ENCODE measurements at regions not wholly inside any gene's neighbourhood (a gene's known extent, or its start where the extent isn't known, plus 50 kb on each side); places are given as distances from the start of the nearest gene placed in this dataset.
"Not testable (repeated sequence)": the region's sequence is repeated elsewhere in the genome, so short reads cannot be mapped to it uniquely, and the experiment has no call there.

GRCh38 chr3:177778633-177779032, 581.4 kb upstream of the TBL1XR1 start:
- no peak for DNase-seq (ENCODE audit: low read depth, low spot score)

GRCh38 chr3:177781686-177782161, 584.4 kb upstream of the TBL1XR1 start:
- DNase-seq (ENCODE audit: low read depth, low spot score) = peak; percentile 94

DNA sequence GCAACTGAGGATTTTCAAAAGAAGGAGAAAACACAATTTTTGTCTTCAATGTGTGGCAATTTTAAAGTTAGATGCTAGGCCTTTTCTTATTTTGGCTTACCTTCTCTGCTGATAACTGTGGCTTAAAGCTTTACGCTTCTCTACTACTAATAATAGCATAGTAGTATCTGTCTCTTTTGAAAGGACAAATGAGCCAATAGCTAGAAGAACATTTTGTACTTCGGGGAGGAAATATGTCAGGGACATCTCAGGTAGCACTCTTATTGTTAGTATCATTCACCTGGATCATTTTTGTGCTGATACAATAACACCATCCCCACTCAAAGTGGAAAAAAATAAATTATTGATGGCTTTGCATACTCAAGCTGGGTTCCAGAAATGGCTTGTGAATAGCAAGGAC, 586.1 kb upstream of the TBL1XR1 start:
- no peak for DNase-seq (ENCODE audit: low read depth, low spot score)

GRCh38 chr3:177783767-177784166, 586.5 kb upstream of the TBL1XR1 start:
- no peak for DNase-seq (ENCODE audit: low read depth, low spot score)

DNA sequence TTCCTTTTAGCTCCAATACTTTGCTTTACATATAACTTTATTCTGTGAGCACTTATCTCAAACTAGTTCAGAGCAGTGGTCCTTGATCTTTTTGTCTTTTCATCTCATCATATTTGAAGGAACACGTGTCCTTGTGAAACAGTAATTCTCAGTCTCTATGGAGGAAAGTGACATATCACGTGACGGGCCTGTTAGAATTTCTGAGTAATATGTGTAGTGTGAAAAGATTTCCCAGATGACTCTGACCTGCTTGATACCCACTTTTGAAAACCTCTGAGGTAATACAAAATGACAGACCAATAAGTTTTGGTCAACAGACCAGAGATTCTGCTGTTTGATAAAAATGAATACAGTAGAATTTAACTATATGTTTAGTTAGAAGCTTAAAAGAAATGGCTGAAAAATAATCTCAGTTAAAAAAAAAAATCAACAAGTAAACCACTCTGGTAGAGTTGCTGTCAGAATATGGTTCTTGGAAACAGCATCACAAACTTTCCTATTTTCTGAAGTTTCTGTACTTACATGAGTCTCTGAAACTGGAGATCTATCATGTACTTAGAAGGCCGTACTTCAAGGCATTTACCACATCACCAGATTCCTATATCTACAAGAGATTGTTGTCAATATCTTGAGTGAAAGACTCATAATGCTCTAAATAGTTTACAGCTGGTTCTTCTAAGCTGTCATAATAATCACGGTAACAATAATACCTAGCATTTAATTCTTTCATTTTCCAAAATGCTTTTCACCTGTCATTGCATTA, 590.2 kb upstream of the TBL1XR1 start:
- DNase-seq (ENCODE audit: low read depth, low spot score) = no peak

DNA sequence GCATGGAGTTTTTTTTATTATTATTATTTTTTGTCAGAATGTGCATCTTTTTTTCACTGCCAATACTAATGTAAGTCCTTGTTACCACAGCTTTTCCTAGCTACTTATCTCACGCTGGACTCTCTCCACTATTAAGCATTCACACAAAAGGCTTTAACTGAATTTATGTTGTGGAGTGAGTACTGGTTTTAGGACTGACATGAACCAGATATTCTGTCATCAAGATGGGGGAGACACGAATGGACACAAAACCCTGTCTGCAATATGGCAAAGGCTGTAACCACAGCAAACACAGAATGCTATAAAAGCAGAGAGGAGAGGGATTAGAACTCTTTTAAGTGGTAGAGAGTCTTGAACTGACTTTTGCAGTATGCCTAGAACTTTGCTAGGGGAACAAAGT, 592.2 kb upstream of the TBL1XR1 start:
- no peak for DNase-seq (ENCODE audit: low read depth, low spot score)

- DNase-seq (ENCODE audit: low read depth, low spot score) = no peak
Observed at GRCh38 chr3:177792311-177793030, 595.2 kb upstream of the TBL1XR1 start.

GRCh38 chr3:177793451-177793850, 596.2 kb upstream of the TBL1XR1 start:
- no peak for DNase-seq (ENCODE audit: low read depth, low spot score)

GRCh38 chr3:177795216-177795615, 597.9 kb upstream of the TBL1XR1 start:
- no peak for DNase-seq (ENCODE audit: low read depth, low spot score)

DNA sequence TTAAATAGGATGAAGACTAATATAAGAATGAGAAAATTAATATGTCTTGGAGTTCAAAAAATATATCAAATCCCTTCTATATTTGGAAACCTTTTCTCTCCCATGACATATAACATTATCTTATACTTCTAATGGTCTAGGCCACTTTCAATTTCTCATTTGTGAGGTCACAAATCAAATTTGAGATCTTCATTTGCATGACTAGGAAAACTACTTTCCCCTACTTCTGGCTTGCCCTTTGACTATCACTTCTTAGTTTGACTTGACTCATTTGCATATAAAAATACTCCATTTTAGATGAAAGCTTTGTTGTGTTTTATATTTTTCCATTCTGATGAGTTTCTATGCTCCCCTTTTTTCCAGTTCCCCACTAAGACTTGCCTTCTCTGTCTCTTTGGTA, 598.6 kb upstream of the TBL1XR1 start:
- DNase-seq (ENCODE audit: low read depth, low spot score) = no peak

- DNase-seq (ENCODE audit: low read depth, low spot score) = not testable (repeated sequence)
Observed at GRCh38 chr3:177800147-177800546, 602.9 kb upstream of the TBL1XR1 start.

DNA sequence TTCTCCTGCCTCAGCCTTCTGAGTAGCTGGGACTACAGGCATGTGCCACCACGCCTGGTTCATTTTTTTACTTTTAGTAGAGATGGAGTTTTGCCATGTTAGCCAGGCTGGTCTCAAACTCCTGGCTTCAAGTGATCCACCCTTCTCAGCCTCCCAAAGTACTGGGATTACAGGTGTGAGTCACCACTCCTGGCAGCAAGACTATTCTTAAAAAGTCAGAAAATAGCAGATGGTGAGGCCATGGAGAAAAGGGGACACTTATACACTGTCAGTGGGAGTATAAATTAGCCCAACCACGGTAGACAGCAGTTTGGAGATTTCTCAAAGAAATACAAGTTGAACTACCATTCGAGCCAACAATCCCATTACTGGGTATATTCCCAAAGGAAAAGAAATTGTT, 603.3 kb upstream of the TBL1XR1 start:
- DNase-seq (ENCODE audit: low read depth, low spot score) = no peak

GRCh38 chr3:177802151-177802900, 605.0 kb upstream of the TBL1XR1 start:
- DNase-seq (ENCODE audit: low read depth, low spot score) = no peak

GRCh38 chr3:177803500-177803899, 606.2 kb upstream of the TBL1XR1 start:
- DNase-seq (ENCODE audit: low read depth, low spot score) = no peak

DNA sequence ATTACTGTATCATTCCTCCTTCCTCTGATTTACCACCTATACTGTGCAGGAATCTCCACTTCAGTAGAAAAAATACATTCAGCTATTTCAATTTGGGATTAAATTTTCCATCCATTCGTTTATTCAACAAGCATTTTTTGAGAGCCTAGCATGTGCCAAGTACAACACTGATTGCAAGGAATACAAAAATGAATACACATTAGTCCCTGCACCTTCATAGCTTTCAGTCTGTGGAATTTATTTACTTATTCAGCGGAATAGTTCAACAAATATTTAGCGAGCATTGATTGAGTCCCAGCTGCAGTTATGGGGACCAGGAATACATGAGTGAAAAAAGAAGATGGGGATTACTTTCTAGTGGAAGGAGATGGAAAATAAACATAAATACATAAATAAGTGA, 606.8 kb upstream of the TBL1XR1 start:
- no peak for DNase-seq (ENCODE audit: low read depth, low spot score)

DNA sequence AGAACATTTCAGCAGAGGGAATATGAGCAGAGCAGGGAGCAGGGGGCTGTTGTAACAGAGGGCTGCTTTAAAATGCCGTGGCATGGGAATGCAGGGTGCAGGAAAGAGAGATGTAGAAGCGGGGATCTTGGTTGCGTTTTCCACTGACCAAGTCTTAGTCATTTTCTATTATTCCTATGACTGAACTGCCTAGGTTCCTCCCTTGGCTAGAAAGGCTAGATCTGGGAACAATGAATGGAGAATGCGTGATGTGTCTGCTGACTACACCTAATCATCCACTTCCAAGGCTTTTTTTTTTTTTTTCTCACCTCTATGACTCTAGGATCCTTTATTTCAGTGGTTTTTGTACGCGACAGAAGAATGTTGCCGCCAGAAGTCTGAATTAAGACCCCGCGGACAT, 607.4 kb upstream of the TBL1XR1 start:
- DNase-seq (ENCODE audit: low read depth, low spot score) = no peak

- no peak for DNase-seq (ENCODE audit: low read depth, low spot score)
Observed at GRCh38 chr3:177807150-177807875, 610.0 kb upstream of the TBL1XR1 start.

- not testable (repeated sequence) for DNase-seq (ENCODE audit: low read depth, low spot score)
Observed at GRCh38 chr3:177808928-177809478, 611.7 kb upstream of the TBL1XR1 start.

DNA sequence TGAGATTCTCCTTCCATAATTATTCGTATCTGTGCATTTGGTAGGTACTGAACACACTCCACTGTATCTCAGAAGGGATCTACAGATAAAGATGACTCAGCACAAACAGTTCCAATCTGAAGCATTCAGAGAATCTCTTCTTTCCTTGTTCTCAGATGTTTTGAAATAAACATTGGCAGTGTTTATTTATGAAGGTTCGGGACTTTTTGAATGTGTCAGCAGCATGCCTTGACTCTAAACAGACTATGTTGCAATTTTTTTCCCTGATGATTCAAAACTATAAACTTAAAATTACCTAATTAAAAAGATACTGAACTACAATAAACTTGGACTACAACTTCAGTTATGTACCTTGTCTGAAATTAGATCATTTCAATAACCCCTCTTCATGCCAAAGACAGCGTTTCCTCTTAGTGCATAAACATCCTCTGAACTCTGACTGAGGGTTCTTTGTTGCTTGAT, 612.9 kb upstream of the TBL1XR1 start:
- DNase-seq (ENCODE audit: low read depth, low spot score) = no peak

GRCh38 chr3:177811112-177811511, 613.8 kb upstream of the TBL1XR1 start:
- no peak for DNase-seq (ENCODE audit: low read depth, low spot score)

DNA sequence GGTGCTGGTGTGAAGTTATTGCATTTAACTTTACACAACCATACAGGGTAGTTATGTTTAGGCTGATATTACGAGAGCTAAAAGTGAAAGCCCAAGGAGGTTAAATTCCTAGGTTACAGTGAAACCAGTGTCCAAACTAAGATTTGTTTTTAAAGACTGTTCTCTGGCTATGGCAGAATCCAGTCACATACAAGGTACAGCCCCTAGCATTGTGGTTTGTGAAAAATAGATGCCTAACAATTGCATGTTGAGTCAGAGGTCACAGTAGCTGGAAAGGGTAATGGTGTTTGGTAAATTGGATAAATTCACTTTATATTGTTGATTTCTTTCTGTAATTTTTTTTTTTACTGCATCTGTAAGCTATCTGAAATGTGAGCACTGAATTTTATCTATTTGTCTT, 614.6 kb upstream of the TBL1XR1 start:
- DNase-seq (ENCODE audit: low read depth, low spot score) = no peak
